NCI-H526 treated with DMSO at 0.1 percent for 48 hours (cell line): ENCODE measurements at regions not wholly inside any gene's neighbourhood (a gene's known extent, or its start where the extent isn't known, plus 50 kb on each side); places are given as distances from the start of the nearest gene placed in this dataset.
"Not testable (repeated sequence)": the region's sequence is repeated elsewhere in the genome, so short reads cannot be mapped to it uniquely, and the experiment has no call there.

ENCODE experiments used
- DNase-seq: peaks from one replicate; lab custom pipeline; 2025; lab: John Stamatoyannopoulos, UW

DNA sequence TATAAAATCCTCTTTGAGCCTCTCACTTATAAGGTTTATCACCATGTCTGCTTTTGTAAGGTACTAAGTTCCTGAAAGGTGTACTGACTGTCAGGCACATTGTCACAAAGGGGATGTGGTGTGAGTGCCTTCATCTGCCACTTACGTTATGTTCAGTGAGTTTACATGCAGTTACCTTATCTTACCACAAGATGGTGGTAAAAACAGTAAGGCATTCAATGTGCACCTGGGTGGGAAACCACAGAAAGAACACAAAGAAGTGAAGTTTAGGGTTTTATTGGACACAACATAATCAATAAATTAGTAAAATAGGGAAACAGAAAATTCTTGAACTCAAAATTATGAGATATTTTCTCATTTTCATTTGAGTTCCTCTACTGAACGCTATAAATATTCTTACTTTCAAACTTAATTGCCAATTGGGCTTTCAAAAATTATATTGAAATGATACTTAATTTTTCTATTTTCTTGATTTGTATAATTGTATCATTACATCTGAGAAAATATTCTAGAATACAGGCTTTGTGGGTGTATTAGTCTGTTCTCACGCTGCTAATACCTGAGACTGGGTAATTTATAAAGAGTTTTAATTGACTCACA is 650.8 kb downstream of the PCDH7 start:
- peak; percentile 13 for DNase-seq

DNA sequence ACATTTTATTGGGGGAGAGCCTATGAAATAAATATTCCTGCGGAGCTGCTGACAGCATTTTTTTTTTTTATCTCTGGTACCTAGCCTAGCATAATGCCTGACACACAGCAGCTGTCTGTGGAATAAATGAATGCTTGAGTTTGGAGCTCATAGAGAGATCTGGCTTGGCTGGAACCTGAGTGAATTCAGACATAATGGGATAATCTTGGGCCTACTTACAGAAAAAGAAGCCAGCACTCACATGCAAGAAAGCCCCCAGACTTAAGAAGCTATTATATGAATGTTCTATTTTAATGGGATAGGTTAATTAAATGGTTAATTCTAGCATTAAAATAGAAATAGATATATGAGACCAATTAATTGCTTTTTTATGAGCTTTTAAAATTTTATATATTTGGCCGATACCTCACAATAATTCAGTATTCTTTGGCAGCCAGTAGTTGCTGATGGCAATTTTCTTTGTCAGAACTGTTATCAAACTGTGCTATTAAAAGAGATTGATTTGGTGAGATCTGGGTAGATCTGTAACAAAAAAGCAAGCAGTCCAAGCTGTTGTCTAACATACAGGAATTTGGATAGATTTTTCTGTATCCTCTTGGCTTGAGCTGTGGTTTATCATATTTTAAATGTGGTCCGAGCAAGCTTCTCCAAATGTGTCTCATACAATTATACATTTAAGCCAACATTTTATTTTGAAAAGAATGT is 654.2 kb downstream of the PCDH7 start:
- no peak for DNase-seq

DNA sequence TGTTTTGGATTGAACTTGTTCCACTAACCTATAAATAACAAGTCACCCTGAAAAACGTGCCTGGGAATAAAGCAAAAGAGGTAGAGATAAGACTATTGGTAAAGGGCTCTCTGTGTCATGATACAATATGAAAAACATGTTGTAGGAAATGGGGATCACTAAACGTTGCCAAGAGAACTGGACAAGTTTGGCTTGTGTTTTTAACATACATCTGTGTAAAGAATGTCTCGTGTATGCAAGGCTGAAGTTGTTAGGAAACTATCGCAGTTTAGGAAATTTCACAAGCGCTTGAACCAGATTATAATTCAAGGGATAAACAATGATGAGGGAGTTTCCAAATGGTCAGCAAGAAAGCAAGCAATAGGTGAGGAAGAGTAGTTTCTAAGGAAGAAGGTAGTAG is 655.8 kb downstream of the PCDH7 start:
- DNase-seq = no peak

DNA sequence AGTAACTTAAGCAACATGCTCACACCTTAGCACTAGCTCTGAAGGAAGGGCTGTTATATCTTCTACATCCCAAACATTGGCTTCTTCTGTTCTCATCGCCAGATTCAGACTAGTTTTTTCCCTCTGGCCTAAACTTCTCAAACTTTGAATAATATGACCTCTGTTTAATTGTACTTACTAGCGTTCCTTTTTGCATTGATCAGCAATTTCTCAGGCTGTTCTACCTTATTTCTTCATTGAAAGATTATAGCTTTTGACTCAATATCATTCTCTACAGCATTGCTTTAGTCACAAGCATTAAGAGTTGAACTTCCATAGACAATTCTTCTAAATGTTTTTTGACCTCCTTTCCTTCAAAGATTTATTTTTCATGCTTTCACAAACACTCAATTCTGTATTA is 659.2 kb downstream of the PCDH7 start:
- no peak for DNase-seq

DNA sequence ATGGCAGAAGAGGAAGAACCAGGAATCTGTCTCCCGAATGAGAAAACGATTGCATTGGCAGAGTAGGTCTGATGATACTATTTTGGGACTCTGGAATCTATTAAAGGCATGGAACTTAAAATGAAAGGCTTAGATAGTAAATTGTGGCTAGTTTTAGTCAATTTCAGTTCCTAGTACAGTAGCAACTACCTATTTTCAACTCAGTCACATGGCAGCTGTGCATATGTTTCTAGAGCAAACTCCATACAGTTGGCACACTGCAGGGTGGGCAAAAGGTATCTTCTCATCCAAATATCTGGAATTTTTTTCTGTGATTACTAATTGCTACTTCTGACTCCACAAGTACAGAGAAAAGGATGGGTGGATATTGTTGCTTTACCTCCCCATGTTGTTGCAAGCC is 663.6 kb downstream of the PCDH7 start:
- DNase-seq = no peak

DNA sequence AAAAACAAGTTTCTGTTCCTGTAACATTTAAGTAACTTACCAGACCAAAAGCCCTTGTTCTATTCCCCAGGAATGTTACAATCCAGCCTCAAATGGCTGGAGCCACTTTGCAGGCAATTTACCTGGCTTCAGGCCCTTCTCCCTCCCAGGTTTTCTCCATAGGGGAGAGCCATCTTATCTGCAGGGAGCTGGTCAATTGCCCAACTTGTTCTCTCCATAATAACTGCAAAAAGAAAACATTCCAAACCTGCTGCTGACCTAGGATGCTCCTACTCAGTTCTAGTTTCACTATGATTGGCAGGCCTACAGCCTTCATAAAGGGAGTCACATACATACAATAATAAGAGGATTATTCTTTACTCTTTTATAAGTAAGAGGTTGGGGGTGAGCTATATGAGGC is 670.7 kb downstream of the PCDH7 start:
- DNase-seq = no peak

DNA sequence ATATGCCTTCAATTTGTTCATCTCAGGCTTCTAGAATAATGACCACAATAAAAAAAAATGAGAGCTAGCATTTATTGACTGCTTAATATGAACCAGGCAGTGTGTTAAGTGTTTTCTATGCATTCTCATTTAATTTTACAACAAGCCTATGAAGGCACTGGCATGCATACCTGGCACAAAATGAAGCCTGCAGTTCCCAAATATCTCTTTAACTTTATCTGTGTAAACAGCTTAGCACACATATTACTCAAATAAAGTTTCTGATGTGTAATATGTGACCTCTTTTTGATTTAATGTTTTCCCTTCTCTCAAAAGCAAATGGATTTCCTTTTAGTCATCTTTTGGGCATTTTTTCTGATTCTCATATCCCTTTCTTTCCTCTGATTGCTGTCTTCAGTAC is 671.8 kb downstream of the PCDH7 start:
- DNase-seq = no peak

DNA sequence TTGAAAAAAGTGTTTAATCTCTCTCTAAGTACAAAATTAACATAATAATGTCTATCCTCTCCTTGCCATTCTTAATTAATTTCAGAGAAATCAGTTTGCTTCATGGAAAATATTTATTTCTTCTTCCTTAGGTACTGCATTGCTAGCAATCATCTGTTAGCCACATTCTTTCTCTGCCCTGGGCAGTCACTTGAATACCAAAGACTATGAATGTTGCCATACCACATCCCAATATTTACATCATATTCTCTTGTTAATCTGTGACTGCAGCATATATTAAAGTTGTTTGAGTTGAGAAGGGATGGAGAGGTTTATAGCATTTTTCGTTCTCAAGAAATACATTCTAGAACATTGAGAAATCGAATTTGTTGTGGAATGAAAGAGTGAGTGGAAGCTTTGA is 672.8 kb downstream of the PCDH7 start:
- no peak for DNase-seq

DNA sequence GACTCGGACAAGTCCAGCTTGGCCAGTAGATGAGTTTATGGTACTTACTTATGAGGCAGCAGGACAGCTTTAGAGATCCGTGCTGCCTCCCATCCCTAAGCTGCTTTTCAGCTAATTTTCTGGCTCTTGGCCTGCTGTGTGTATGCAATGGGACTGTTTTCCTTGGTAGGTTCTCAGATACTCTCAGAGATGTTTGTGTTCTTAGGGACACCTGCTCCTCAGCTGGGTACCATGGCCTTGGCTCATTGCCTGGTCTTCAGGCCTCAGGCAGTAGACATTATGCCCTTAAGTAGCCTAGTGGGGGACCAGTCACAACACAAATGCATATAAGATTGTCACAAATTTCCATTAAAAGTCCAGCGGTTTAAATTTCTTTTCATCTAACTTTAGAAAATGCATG is 688.0 kb downstream of the PCDH7 start:
- no peak for DNase-seq

DNA sequence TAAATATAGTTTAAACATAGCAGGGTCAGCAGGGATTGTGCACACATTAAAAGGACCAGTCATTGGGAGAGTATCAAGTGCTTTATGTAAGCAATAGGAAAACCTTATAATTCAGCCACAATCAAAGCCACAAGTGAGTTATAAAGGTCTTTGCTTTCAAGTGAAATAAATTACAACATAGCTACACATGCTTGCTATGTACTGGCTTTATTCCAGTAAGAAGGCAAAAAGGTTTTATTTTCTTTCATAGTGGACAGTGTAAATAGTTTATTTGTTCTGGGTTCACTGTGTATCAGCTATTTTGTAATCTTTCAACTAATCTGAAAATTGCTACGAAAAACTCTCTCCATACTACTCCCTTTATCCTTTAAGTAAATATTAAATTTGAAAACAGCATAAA is 691.4 kb downstream of the PCDH7 start:
- no peak for DNase-seq

DNA sequence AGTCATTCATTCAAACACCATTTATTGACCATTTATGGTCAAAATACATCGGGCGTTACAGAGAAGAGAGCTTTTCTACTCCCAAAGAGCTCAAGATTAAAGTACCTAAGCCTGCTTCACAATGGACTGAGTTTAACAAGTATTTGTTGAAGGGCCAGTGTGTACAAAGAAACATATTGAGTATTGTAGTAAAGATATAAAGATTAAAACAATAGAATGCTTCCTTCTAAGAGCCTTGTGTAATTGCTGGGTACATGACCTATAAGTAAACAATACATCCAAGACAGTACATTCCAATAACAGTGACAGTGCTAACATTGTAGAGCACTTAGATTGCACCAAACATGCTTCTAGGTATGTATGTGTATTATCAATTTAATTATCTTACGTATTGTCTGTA is 695.5 kb downstream of the PCDH7 start:
- DNase-seq = no peak

DNA sequence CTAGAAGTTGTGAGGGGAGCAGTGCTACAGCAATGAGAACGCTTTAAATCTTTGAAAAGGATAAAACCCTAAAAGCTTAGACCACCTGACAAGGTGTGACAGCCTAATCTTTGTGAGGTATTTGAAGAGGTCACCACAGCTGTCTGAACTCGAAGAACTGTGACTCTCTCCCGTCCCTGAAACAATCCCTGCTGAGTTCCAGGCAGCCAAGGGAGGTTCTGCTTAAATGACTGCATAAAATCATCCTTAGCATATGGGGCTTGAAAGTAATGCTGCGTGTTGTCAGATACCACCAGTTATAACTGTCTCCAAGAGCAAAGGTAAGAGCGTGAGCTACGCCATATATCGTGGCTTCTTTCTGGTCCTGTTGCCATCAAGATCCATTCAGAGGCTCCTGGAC is 696.3 kb downstream of the PCDH7 start:
- no peak for DNase-seq

DNA sequence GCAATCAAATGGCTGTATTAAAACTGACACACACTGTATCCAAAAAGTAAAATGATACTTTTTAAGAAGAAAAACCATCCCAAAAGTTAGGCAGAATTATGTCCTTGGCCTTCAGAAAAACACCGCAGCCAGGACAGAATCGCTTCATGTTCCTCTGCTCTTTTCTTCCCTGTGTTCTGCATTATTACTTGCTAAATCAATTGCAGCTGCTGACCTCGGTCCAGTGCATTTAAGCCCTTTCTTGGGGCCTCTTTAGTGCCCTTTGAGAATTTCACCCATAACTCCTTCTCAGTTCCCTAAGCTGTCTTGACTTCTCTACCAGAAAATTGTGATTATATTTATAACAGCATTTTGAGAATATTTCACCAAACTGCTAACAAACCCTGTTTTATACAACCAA is 696.9 kb downstream of the PCDH7 start:
- no peak for DNase-seq

DNA sequence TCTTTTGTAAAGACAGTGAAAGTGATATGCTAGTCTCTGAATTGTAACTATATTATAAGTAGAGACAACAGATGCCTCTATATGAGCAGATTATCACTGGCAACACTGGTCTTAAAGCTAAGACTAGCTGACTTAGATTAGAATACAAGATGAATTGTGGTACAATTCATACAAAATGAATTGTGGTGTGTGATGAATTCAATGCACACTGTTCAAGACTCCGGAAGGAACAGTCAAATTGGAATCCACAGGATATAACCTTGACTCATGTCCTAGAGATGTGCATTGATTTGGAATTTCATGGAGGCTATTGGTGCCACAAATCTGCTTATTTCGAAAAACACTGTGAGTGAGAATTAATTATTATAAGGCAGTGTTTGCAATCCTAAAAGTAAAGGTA is 701.8 kb downstream of the PCDH7 start:
- DNase-seq = no peak

DNA sequence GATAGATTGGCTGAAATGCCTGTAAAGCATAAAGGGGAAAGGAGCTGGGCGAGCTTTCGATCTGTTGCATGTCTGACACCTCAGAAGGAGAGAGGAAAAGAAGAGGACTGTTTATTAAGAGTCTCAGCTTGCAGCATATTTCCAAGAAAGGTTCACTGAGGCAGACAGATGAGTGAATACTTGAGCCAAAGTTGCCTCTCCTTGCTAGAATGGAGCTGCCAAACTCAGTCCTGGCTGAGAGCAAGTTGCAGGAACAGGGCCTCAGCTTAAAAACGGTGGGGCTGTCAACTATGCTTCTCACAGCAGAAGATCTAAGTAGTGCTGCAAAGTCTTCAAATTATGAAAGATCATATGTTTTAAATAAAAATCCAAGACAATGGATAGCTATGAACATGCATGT is 707.5 kb downstream of the PCDH7 start:
- DNase-seq = no peak

DNA sequence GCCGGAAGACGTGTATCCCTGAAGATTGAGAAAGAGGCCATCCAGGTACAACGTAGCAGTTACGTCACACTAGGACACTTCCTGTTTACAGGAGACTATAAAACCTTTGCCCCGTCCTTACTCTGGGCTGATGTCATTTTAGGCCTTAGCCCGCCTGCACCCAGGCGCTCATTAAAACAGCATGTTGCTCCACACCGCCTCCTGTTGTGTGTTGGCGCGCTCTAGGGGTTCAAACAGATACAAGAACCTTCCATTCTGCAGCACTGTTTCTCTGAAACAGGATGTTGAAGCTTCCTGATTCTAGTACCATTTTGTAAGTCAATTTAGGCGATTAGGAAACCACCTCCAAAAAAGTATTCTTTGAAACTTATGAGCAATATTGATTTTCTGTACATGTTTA is 722.1 kb downstream of the PCDH7 start:
- DNase-seq = peak; percentile 5

DNA sequence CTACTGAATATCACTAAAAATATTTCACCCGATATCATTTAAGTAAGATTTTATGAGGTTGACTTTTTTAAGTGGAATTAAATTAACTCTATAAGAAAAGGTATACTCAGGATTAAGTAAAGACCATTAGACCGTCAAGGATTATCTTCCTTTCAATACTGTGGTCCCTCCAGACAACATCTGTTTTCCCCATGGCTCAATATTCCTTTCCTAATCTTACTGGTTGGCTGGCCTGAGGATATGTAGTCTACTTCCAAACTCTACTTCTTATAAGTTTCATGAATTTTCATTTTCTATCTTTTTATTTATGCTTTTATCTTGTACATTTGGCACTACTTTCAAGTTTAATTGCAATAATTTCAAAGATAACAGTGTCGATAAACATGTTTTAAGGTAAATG is 725.4 kb downstream of the PCDH7 start:
- DNase-seq = no peak

DNA sequence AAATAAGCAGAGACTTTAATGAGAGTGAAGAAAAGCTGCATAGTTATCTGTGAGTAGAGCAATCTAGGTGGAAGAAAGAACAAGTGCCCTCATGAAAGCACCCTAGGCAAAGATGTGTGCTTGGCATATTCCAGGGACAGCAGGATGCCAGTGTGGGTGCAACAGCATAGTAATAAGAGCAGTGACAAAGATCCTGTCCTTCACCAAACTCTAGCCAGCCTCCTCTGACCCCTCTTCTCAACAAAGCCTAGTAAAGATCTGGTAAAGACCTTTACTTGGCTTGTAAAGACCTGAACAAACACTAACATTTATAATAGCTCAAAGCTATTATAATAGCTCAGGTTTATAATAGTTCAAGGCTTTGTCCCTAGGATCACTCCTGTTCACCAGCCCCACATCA is 735.4 kb downstream of the PCDH7 start:
- no peak for DNase-seq

DNA sequence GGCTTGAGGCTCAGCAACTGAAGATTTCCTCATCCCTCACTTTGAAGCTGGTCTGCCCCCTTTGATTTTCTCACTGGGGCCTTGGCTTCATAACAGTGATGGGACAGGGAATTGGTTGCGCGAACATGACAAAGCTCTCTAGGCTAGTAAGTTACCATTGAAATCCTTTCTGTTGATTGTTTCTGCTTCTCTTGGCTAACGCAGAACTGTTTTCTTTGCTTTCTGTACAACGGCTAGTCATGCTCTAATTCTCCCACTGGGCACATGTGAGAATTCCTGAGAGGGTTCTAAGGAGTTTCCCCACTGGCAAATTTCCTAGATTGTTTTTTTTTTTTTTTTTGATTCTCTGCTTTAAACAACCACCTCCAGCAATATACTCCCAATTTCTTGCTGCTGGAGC is 738.6 kb downstream of the PCDH7 start:
- DNase-seq = no peak

DNA sequence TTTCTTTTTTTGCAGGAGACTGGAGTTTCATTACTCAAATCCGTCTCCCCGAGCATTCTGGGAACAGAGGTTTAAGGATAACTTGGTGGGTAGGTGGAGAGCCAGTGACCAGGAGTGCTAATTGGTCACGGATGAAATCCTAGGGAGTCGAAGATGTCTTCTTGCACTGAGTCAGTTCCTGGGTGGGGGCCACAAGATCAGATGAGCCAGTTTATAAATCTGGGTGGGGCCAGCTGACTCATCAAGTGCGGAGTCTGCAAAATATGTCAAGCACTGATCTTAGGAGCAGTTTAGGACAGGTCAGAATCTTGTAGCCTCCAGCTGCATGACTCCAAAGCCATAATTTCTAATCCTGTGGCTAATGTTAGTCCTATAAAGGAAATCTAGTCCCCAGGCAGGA is 741.3 kb downstream of the PCDH7 start:
- DNase-seq = no peak

DNA sequence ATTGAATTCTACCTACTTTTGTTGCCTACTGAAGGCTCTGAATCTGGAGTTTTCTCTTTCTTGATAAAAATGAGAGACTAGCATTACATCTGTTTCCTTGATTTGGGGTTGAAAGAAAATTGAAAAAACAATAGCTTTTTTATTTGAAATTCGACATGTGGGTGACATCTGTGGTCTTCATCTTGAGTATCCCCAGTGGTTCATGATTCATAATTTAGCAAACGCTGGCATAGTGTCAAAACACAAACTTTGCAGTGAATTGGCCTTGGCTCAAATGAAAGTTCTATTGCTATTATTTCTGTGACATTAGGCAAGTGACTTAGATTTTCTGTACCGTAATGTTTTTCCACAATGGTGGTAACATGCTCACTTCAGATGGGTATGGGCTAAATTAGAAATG is 747.6 kb downstream of the PCDH7 start:
- no peak for DNase-seq

DNA sequence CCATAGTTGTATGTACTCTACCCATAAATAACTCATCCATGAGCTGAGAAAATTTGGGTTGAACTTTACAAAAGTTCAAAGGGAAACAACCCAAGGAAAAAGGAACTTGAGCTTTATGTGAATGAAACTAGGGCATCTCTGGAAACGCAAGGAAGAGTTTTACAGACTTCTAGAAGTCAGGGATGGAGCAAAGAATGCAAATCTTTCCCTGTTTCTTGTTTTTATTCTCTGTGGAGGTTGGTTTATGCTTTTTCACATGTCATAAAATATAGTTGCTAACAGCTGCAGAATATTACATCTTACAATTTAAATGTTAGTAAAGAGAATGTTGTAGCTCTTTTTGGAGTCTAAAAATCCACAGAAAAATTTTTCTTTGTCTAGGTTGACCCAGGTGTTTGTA is 754.1 kb downstream of the PCDH7 start:
- no peak for DNase-seq

DNA sequence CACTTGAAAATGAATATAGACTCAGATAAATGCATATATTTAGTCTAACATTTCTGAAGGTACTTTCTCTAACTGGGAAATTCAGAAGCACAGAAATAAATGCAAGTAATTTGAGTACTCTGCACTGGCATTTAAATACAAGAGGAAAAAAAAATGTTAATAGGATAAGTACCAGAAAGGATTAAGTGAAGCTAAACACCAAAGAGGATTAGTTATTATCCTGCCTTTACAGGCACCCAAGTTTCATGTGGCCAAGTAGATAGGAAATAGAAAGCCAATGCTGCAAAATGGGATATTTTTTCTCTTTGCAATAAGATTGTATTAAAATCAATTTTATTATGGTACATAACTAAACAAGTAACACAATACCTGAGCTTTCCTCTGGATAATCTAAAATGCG is 762.5 kb downstream of the PCDH7 start:
- no peak for DNase-seq

DNA sequence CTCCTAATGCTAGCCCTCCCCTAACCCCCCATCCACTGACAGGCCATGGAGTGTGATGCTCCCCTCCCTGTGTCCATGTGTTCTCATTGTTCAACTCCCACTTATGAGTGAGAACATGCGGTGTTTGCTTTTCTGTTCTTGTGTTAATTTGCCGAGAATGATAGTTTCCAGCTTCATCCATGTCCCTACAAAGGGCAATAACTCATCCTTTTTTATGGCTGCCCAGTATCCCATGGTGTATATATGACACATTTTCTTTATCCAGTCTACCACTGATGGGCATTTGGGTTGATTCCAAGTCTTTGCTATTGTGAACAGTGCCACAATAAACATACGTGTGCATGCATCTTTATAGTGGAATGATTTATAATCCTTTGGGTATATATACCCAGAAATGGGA is 779.0 kb downstream of the PCDH7 start:
- DNase-seq = not testable (repeated sequence)
